GM18909 (cell line): ENCODE measurements at regions not wholly inside any gene's neighbourhood (a gene's known extent, or its start where the extent isn't known, plus 50 kb on each side); places are given as distances from the start of the nearest gene placed in this dataset.
"Not testable (repeated sequence)": the region's sequence is repeated elsewhere in the genome, so short reads cannot be mapped to it uniquely, and the experiment has no call there.

Experiments
- ATAC-seq: cut with Tn5 transposase; IDR thresholded peaks from one replicate; pipeline ENCODE4 v1.9.1; 2021; ENCODE audit warnings: mild to moderate bottlenecking; ENCODE audit not compliant: unreplicated experiment, poor library complexity

- no peak for ATAC-seq
Measured at GRCh38 chr2:63692002-63692606, 103.3 kb downstream of the MDH1 start.

GRCh38 chr2:63695583-63695982 is 106.8 kb downstream of the MDH1 start:
- no peak for ATAC-seq

- no peak for ATAC-seq
Measured at GRCh38 chr2:63696496-63696895, 107.7 kb downstream of the MDH1 start.

GRCh38 chr2:63697160-63697559 is 108.4 kb downstream of the MDH1 start:
- no peak for ATAC-seq

GRCh38 chr2:63698786-63699548 is 110.2 kb downstream of the MDH1 start:
- peak; percentile 75 for ATAC-seq

- no peak for ATAC-seq
Measured at GRCh38 chr2:63699549-63699839, 110.7 kb downstream of the MDH1 start.

GRCh38 chr2:63700271-63700670 is 111.5 kb downstream of the MDH1 start:
- no peak for ATAC-seq

- ATAC-seq, result no peak
Measured at GRCh38 chr2:63701406-63701805, 112.6 kb downstream of the MDH1 start.

GRCh38 chr2:63706084-63706483 is 117.3 kb downstream of the MDH1 start:
- ATAC-seq, result not testable (repeated sequence)

- ATAC-seq, result no peak
Measured at GRCh38 chr2:63710732-63711131, 122.0 kb downstream of the MDH1 start.

- no peak for ATAC-seq
Measured at GRCh38 chr2:63712748-63713147, 124.0 kb downstream of the MDH1 start.

- ATAC-seq, result no peak
Measured at GRCh38 chr2:63716146-63716545, 125.5 kb upstream of the UGP2 start.

GRCh38 chr2:63719052-63719451 is 122.6 kb upstream of the UGP2 start:
- no peak for ATAC-seq

- no peak for ATAC-seq
Measured at GRCh38 chr2:63721082-63721424, 120.6 kb upstream of the UGP2 start.

GRCh38 chr2:63722284-63722683 is 119.4 kb upstream of the UGP2 start:
- not testable (repeated sequence) for ATAC-seq

- ATAC-seq, result no peak
Measured at GRCh38 chr2:63723709-63724108, 118.0 kb upstream of the UGP2 start.

- not testable (repeated sequence) for ATAC-seq
Measured at GRCh38 chr2:63725212-63725611, 116.5 kb upstream of the UGP2 start.

GRCh38 chr2:63729362-63729761 is 112.3 kb upstream of the UGP2 start:
- ATAC-seq, result no peak

- no peak for ATAC-seq
Measured at GRCh38 chr2:63729831-63730230, 111.9 kb upstream of the UGP2 start.

GRCh38 chr2:63734510-63734909 is 107.2 kb upstream of the UGP2 start:
- no peak for ATAC-seq

GRCh38 chr2:63735263-63735662 is 106.4 kb upstream of the UGP2 start:
- ATAC-seq, result no peak

- ATAC-seq, result no peak
Measured at GRCh38 chr2:63735931-63736330, 105.8 kb upstream of the UGP2 start.
